ENCODE measurements at regions not wholly inside any gene's neighbourhood (a gene's known extent, or its start where the extent isn't known, plus 50 kb on each side); places are given as distances from the start of the nearest gene placed in this dataset.

DNA sequence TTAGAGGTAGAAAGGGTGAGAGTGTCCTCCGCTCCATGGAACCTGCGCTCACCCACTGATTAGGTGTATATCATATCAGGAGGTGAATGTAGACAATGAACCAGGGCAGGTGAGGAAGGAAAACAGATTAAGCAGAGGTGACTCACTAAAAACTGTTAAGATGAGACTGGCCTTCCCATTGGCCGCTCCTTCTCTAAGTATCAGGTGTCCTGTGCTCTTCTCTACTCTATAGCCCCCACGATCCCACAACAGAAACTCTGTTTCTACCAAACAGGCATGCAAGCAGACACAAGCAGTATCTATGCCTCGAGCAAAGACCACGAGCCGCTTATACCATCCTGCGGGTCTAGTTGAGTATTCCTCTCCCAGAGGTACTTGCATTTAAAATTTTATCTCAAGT is 103.1 kb downstream of the SNX19 start:
- TF ChIP-seq, protein P1, sequence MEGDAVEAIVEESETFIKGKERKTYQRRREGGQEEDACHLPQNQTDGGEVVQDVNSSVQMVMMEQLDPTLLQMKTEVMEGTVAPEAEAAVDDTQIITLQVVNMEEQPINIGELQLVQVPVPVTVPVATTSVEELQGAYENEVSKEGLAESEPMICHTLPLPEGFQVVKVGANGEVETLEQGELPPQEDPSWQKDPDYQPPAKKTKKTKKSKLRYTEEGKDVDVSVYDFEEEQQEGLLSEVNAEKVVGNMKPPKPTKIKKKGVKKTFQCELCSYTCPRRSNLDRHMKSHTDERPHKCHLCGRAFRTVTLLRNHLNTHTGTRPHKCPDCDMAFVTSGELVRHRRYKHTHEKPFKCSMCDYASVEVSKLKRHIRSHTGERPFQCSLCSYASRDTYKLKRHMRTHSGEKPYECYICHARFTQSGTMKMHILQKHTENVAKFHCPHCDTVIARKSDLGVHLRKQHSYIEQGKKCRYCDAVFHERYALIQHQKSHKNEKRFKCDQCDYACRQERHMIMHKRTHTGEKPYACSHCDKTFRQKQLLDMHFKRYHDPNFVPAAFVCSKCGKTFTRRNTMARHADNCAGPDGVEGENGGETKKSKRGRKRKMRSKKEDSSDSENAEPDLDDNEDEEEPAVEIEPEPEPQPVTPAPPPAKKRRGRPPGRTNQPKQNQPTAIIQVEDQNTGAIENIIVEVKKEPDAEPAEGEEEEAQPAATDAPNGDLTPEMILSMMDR (IDR thresholded peaks at IDR 0.05), result no peak

DNA sequence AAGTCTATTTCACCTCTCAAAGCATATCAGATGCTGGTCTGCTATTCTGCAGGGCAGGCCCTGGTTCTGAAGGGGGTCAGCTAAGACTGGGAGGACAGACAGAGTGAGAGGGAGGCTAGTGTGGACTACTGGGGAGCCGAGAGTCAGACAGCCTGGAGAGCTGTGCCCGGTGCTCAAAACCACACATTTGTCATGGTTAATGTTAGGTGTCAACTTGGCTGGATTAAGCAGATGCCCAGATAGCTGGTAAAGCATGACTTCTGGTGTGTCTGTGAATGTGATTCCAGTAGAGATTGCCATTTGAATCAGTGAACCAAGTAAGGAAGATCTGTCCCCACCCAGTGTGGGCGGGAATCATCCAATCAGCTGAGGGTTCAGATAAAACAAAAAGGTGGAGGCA is 102.6 kb downstream of the SNX19 start:
- Histone ChIP-seq H3K36me3 (no peaks in the 10 kb centered on the region), H3K27ac (no peak overlapping the region), H3K9ac (ENCODE audit: low read depth in 2 of 2, low read length in 2 of 2) (no peak overlapping the region), H3K27me3 (no peaks in the 10 kb centered on the region), H3K9me3 (no peaks in the 10 kb centered on the region), H3K4me3 (no peak overlapping the region), H3K4me1 (no peaks in the 10 kb centered on the region)
- DNase-seq, result no peak
- intact Hi-C loops (cut with DNase I), result no loop called here
- TF ChIP-seq, protein P1 (IDR thresholded peaks at IDR 0.05), result no peak

More for the DNA sequence above, 103.1 kb downstream of the SNX19 start:
- no peak overlapping the region for H3K9ac ChIP-seq (ENCODE audit: low read depth in 2 of 2, low read length in 2 of 2)
- no peak for DNase-seq
- no peak overlapping the region for H3K27ac ChIP-seq
- H3K4me1 ChIP-seq, result no peaks in the 10 kb centered on the region
- H3K4me3 ChIP-seq, result no peak overlapping the region
- H3K27me3 ChIP-seq, result no peaks in the 10 kb centered on the region
- H3K9me3 ChIP-seq, result no peaks in the 10 kb centered on the region
- intact Hi-C loops (cut with DNase I), result no loop called here
- no peaks in the 10 kb centered on the region for H3K36me3 ChIP-seq

DNA sequence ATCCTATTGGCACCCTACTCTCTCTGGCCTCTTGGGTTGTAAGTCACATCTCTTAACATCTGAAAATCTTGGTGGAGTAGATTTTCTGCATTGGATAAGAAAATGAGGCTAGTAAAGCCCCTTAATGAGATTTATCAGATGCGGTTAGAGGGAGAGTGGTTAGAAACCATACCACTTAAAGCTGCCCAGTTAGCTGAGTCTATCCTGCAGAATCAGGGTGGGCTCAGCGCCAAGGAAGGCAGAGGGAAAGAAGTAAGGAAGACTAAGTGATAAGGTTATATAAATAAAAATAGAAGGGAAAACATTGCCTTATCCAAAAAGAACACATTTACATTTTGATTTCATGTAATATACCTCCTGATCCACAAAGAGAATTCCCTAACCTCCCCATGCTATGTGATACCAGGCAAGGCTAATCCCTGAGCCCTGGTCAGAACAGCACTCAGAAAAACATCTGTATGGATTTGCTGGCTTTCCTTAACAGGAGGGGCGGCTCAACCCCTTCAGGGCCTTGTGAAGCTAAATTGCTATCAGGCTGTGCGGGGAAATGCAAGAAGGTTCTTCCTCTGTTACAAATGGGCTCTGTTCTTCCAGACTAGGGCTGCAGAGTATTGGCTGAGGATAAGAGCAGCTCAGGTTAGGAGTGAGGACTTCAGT is 101.7 kb downstream of the SNX19 start:
- Histone ChIP-seq H3K4me3 (no peak overlapping the region), H3K4me1 (no peaks in the 10 kb centered on the region), H3K36me3 (no peaks in the 10 kb centered on the region), H3K9ac (ENCODE audit: low read depth in 2 of 2, low read length in 2 of 2) (no peak overlapping the region), H3K27me3 (no peaks in the 10 kb centered on the region), H3K27ac (no peak overlapping the region), H3K9me3 (no peaks in the 10 kb centered on the region)
- DNase-seq, result no peak
- intact Hi-C loops (cut with DNase I), result no loop called here
- TF ChIP-seq, protein P1 (IDR thresholded peaks at IDR 0.05), result no peak

DNA sequence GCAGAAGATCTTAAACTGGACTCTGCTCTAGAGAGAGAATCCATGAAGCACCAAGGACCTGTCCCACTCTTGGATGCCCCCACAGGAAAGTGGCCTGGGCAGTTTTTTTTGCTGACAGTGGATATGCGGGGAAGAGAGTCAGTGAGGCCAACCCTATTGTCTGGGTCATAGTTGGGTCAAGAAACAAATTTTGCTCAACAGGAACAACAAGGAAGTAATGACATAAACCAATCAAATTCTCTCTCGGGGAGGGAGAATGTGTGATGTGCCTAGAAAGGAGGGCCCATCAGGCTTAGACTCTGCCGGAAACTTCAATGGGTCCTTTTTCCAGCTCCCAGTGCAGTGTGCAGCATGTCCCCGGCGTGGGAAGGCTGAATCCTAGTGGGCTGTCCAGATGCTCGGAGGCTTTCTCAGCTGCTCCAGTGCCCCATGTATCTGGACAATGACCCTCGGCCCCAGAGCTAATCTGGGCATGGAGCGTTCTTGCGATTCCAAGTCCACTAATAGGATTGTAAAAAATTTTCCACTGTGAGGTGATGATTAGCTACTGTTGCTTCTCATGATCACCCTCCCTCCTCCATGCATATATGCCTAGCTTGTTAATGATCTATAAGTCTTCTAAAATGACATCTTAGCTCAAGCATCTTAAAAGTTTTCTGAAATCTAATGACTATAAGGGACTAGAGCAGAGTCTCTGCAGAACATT is 101.0 kb downstream of the SNX19 start:
- no peak overlapping the region for H3K27ac ChIP-seq
- no peaks in the 10 kb centered on the region for H3K36me3 ChIP-seq
- no peaks in the 10 kb centered on the region for H3K27me3 ChIP-seq
- no peak overlapping the region for H3K9ac ChIP-seq (ENCODE audit: low read depth in 2 of 2, low read length in 2 of 2)
- TF ChIP-seq, protein P1 (IDR thresholded peaks at IDR 0.05), result no peak
- no peaks in the 10 kb centered on the region for H3K4me1 ChIP-seq
- DNase-seq, result no peak
- intact Hi-C loops (cut with DNase I), result no loop called here
- no peak overlapping the region for H3K4me3 ChIP-seq
- H3K9me3 ChIP-seq, result no peaks in the 10 kb centered on the region

DNA sequence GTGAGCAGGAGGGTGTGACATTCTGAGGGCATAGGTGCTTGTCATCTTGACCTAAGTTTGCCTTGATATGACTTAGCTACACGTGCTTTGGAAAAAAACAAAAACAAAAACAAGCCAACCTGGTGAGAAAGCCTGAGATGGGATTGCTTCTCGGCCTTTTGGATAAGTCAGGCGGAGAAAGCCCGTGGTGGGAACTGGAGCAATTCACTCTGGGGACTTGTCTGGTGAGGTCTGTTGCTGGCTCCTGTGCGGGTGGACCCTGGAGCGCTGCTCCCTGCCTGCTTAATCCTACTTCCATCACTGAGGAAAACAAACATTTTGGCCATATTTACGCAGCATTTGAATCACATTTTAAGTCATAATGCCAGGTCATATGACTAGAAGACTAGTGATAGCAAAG is 100.3 kb downstream of the SNX19 start:
- intact Hi-C loops (cut with DNase I), result no loop called here
- Histone ChIP-seq H3K36me3 (no peaks in the 10 kb centered on the region), H3K27ac (no peak overlapping the region), H3K4me1 (no peaks in the 10 kb centered on the region), H3K27me3 (no peaks in the 10 kb centered on the region), H3K9ac (ENCODE audit: low read depth in 2 of 2, low read length in 2 of 2) (no peak overlapping the region), H3K4me3 (no peak overlapping the region), H3K9me3 (no peaks in the 10 kb centered on the region)
- TF ChIP-seq, protein P1 (IDR thresholded peaks at IDR 0.05), result no peak
- no peak for DNase-seq
